ENCODE measurements at regions not wholly inside any gene's neighbourhood (a gene's known extent, or its start where the extent isn't known, plus 50 kb on each side); places are given as distances from the start of the nearest gene placed in this dataset.

- intact Hi-C loops (cut with DNase I, micrococcal nuclease) = no loop called here
- no peaks in the 10 kb centered on the region for H3K27me3 Mint-ChIP-seq
- POLR2A ChIA-PET = no interaction called here
- no peak for TF ChIP-seq CTCF (IDR thresholded peaks at IDR 0.05)
- H3K4me1 Mint-ChIP-seq (ENCODE audit: low read depth) = no peaks in the 10 kb centered on the region
- DNase-seq (no peak), ATAC-seq (ENCODE audit: poor library complexity) (no peak)
- CTCF ChIA-PET = no interaction called here
- H3K36me3 Mint-ChIP-seq (ENCODE audit: low read depth) = no peaks in the 10 kb centered on the region
- no peak overlapping the region for H3K4me3 ChIP-seq (ENCODE audit: low read length)
- no peaks in the 10 kb centered on the region for H3K27me3 ChIP-seq (ENCODE audit: control insufficient read depth in 1 of 2, insufficient read depth in 2 of 2, low read length in 2 of 2)
- no peak overlapping the region for H3K4me3 Mint-ChIP-seq
- H3K9me3 ChIP-seq (ENCODE audit: control insufficient read depth in 1 of 2, insufficient read depth in 1 of 2, low read length in 2 of 2) = no peaks in the 10 kb centered on the region
- no peaks in the 10 kb centered on the region for H3K36me3 ChIP-seq (ENCODE audit: insufficient read depth, low read length)
- H3K27ac Mint-ChIP-seq = no peak overlapping the region
- H3K9me3 Mint-ChIP-seq = no peaks in the 10 kb centered on the region
- no peak overlapping the region for H3K27ac ChIP-seq (ENCODE audit: low read depth in 1 of 2, low read length in 2 of 2)
- H3K4me1 ChIP-seq (ENCODE audit: insufficient read depth, low read length) = no peaks in the 10 kb centered on the region
Measured at GRCh38 chr2:210954386-210954907, 398.0 kb downstream of the CPS1 start.

GRCh38 chr2:210955591-210955990 is 399.2 kb downstream of the CPS1 start:
- Histone ChIP-seq H3K9me3 (ENCODE audit: control insufficient read depth in 1 of 2, insufficient read depth in 1 of 2, low read length in 2 of 2) (peaks cover 0 to 5% of the 10 kb centered on the region in 2 experiments), H3K27ac (ENCODE audit: low read depth in 1 of 2, low read length in 2 of 2) (no peak overlapping the region), H3K27me3 (ENCODE audit: control insufficient read depth in 1 of 2, insufficient read depth in 2 of 2, low read length in 2 of 2) (no peaks in the 10 kb centered on the region), H3K36me3 (ENCODE audit: insufficient read depth, low read length) (no peaks in the 10 kb centered on the region), H3K4me3 (ENCODE audit: low read length) (no peak overlapping the region), H3K4me1 (ENCODE audit: insufficient read depth, low read length) (no peaks in the 10 kb centered on the region)
- Mint-ChIP-seq H3K36me3 (ENCODE audit: low read depth) (no peaks in the 10 kb centered on the region), H3K4me1 (ENCODE audit: low read depth) (no peaks in the 10 kb centered on the region), H3K4me3 (no peak overlapping the region), H3K27ac (no peak overlapping the region), H3K9me3 (no peaks in the 10 kb centered on the region), H3K27me3 (no peaks in the 10 kb centered on the region)
- ChIA-PET POLR2A (no interaction called here), CTCF (no interaction called here)
- ATAC-seq (ENCODE audit: poor library complexity) = no peak
- DNase-seq = no peak
- intact Hi-C loops (cut with DNase I, micrococcal nuclease) = no loop called here
- no peak for TF ChIP-seq CTCF (IDR thresholded peaks at IDR 0.05)

GRCh38 chr2:210956101-210956500 is 399.7 kb downstream of the CPS1 start:
- ChIA-PET CTCF (no interaction called here), POLR2A (no interaction called here)
- Histone ChIP-seq H3K27me3 (ENCODE audit: control insufficient read depth in 1 of 2, insufficient read depth in 2 of 2, low read length in 2 of 2) (no peaks in the 10 kb centered on the region), H3K4me3 (ENCODE audit: low read length) (no peak overlapping the region), H3K27ac (ENCODE audit: low read depth in 1 of 2, low read length in 2 of 2) (no peak overlapping the region), H3K9me3 (ENCODE audit: control insufficient read depth in 1 of 2, insufficient read depth in 1 of 2, low read length in 2 of 2) (peaks cover 0 to 5% of the 10 kb centered on the region in 2 experiments), H3K4me1 (ENCODE audit: insufficient read depth, low read length) (no peaks in the 10 kb centered on the region), H3K36me3 (ENCODE audit: insufficient read depth, low read length) (no peaks in the 10 kb centered on the region)
- DNase-seq (no peak), ATAC-seq (ENCODE audit: poor library complexity) (no peak)
- no peaks in the 10 kb centered on the region for H3K9me3 Mint-ChIP-seq
- no peak overlapping the region for H3K4me3 Mint-ChIP-seq
- no peak for TF ChIP-seq CTCF (IDR thresholded peaks at IDR 0.05)
- intact Hi-C loops (cut with DNase I, micrococcal nuclease) = no loop called here
- no peaks in the 10 kb centered on the region for H3K4me1 Mint-ChIP-seq (ENCODE audit: low read depth)
- H3K27me3 Mint-ChIP-seq = no peaks in the 10 kb centered on the region
- no peaks in the 10 kb centered on the region for H3K36me3 Mint-ChIP-seq (ENCODE audit: low read depth)
- no peak overlapping the region for H3K27ac Mint-ChIP-seq

Measured in CD4-positive, alpha-beta T cell (primary cell).